B cell (primary cell): ENCODE measurements at regions not wholly inside any gene's neighbourhood (a gene's known extent, or its start where the extent isn't known, plus 50 kb on each side); places are given as distances from the start of the nearest gene placed in this dataset.

ENCODE experiments used
- CTCF ChIP-seq: fragments of 200-600 bp; IDR thresholded peaks from one replicate; pipeline ENCODE4 v1.8.0; 2022; ENCODE audit warnings: antibody characterized with exemption, mild to moderate bottlenecking
- EZH2 ChIP-seq: IDR thresholded peaks from 2 replicates; pipeline ENCODE4 v1.6.1; 2012; ENCODE audit warnings: borderline replicate concordance, low read depth, mild to moderate bottlenecking, moderate library complexity, low read length; ENCODE audit not compliant: insufficient read depth, poor library complexity, severe bottlenecking

GRCh38 chr20:40225596-40225995 is 463.4 kb downstream of the MAFB start:
- TF ChIP-seq CTCF (no peak), EZH2 (no peak)
